ENCODE measurements at regions not wholly inside any gene's neighbourhood (a gene's known extent, or its start where the extent isn't known, plus 50 kb on each side); places are given as distances from the start of the nearest gene placed in this dataset.
"Not testable (repeated sequence)": the region's sequence is repeated elsewhere in the genome, so short reads cannot be mapped to it uniquely, and the experiment has no call there.

DNA sequence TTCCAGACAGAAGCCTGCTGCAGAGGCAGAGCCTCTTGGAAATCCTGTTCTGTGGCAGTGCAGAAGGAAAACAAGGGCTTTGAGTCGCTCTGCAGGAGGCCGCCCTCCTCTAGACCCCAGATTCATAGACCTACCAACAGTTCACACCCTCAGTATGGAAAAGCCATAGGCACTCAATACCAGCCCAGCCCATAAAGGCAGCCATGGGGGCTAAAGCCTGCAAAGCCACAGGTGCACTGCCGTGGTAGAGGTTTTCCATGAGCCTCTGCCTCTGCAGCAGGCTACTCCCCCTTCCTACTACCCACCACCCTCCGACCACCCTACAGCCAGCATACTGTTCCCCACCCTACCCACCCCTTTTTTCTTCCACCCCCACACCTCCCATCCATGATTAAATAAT lies 330.3 kb downstream of the FOXD4L4 start:
- TF ChIP-seq EP300, POLR2AphosphoS5, POLR2A (IDR thresholded peaks at IDR 0.05): not testable (repeated sequence)
- TF ChIP-seq, protein P1, sequence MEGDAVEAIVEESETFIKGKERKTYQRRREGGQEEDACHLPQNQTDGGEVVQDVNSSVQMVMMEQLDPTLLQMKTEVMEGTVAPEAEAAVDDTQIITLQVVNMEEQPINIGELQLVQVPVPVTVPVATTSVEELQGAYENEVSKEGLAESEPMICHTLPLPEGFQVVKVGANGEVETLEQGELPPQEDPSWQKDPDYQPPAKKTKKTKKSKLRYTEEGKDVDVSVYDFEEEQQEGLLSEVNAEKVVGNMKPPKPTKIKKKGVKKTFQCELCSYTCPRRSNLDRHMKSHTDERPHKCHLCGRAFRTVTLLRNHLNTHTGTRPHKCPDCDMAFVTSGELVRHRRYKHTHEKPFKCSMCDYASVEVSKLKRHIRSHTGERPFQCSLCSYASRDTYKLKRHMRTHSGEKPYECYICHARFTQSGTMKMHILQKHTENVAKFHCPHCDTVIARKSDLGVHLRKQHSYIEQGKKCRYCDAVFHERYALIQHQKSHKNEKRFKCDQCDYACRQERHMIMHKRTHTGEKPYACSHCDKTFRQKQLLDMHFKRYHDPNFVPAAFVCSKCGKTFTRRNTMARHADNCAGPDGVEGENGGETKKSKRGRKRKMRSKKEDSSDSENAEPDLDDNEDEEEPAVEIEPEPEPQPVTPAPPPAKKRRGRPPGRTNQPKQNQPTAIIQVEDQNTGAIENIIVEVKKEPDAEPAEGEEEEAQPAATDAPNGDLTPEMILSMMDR (IDR thresholded peaks at IDR 0.05): not testable (repeated sequence)
